GM12872 (cell line): ENCODE measurements at regions not wholly inside any gene's neighbourhood (a gene's known extent, or its start where the extent isn't known, plus 50 kb on each side); places are given as distances from the start of the nearest gene placed in this dataset.

Source experiments
- CTCF ChIP-seq: IDR thresholded peaks from 3 replicates; pipeline ENCODE4 v1.5.1; 2011; ENCODE audit warnings: low read depth, mild to moderate bottlenecking, low read length, moderate library complexity; ENCODE audit not compliant: insufficient read depth

- no peak for TF ChIP-seq CTCF
These were observed 252.1 kb upstream of the RAB4A start for GRCh38 chr1:229018674-229019295.

GRCh38 chr1:229019663-229020271 lies 251.1 kb upstream of the RAB4A start:
- TF ChIP-seq CTCF = no peak

GRCh38 chr1:229022595-229023333 lies 248.1 kb upstream of the RAB4A start:
- no peak for TF ChIP-seq CTCF

- TF ChIP-seq CTCF = no peak
These were observed 247.1 kb upstream of the RAB4A start for GRCh38 chr1:229023651-229024300.

GRCh38 chr1:229024528-229025130 lies 246.3 kb upstream of the RAB4A start:
- no peak for TF ChIP-seq CTCF

GRCh38 chr1:229025576-229025975 lies 245.3 kb upstream of the RAB4A start:
- no peak for TF ChIP-seq CTCF

GRCh38 chr1:229027158-229027557 lies 243.8 kb upstream of the RAB4A start:
- no peak for TF ChIP-seq CTCF
